Hepatocyte (in vitro differentiated cells): ENCODE measurements at regions not wholly inside any gene's neighbourhood (a gene's known extent, or its start where the extent isn't known, plus 50 kb on each side); places are given as distances from the start of the nearest gene placed in this dataset.

Experiments
- EZH2 ChIP-seq: fragments of 200-600 bp; sonication (generic); IDR thresholded peaks from 2 replicates; pipeline ENCODE4 v1.6.1; 2016; ENCODE audit warnings: antibody characterized with exemption, mild to moderate bottlenecking, borderline replicate concordance
- EZH2phosphoT487 ChIP-seq: fragments of 200-600 bp; sonication (generic); IDR thresholded peaks from one replicate; pipeline ENCODE4 v1.6.1; 2018; ENCODE audit warnings: antibody characterized with exemption, mild to moderate bottlenecking, low read depth, moderate library complexity; ENCODE audit not compliant: unreplicated experiment, severe bottlenecking
- TF ChIP-seq, protein P1 (sequence below): fragments of 200-600 bp; sonication (generic); IDR thresholded peaks from 2 replicates; pipeline ENCODE4 v1.5.1; 2016; ENCODE audit warnings: antibody characterized with exemption, mild to moderate bottlenecking; ENCODE audit not compliant: poor library complexity

DNA sequence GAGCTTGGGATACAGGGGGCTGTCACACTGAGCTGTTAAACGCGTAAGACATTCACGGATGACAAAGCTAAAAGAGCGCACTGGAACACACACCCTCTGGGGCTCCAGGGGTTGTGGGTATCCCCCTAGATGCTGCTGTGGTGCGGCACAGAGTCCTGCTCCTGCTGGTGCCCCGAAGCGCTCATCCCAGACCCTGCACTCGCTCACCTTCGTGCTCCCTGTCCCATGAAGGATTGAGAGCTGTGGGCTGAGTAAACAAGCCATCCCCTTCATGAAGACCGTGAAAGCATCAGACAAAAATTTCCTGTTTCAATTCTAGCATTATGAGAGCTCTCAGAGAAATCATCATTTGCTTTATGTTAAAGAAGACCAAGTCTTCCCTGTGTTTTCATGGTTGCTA lies 463.5 kb upstream of the ADGRL2 start:
- TF ChIP-seq, protein P1, sequence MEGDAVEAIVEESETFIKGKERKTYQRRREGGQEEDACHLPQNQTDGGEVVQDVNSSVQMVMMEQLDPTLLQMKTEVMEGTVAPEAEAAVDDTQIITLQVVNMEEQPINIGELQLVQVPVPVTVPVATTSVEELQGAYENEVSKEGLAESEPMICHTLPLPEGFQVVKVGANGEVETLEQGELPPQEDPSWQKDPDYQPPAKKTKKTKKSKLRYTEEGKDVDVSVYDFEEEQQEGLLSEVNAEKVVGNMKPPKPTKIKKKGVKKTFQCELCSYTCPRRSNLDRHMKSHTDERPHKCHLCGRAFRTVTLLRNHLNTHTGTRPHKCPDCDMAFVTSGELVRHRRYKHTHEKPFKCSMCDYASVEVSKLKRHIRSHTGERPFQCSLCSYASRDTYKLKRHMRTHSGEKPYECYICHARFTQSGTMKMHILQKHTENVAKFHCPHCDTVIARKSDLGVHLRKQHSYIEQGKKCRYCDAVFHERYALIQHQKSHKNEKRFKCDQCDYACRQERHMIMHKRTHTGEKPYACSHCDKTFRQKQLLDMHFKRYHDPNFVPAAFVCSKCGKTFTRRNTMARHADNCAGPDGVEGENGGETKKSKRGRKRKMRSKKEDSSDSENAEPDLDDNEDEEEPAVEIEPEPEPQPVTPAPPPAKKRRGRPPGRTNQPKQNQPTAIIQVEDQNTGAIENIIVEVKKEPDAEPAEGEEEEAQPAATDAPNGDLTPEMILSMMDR, result no peak
- no peak for TF ChIP-seq EZH2
- no peak for TF ChIP-seq EZH2phosphoT487
